Prostate gland (tissue), 2 donors: ENCODE measurements at regions not wholly inside any gene's neighbourhood (a gene's known extent, or its start where the extent isn't known, plus 50 kb on each side); places are given as distances from the start of the nearest gene placed in this dataset.

ENCODE experiments used
- DNase-seq: peaks from one replicate; pipeline ENCODE4 v3.0.0-alpha.2; 2019; ENCODE audit warnings: low spot score
- H3K27ac ChIP-seq, 2 donors: fragments of 200-600 bp; sonication (generic); 2 replicates each; pipeline ENCODE4 v1.5.1; 2017 to 2019
- H3K27me3 ChIP-seq: fragments of 200-600 bp; sonication (generic); replicated peaks from 2 replicates; pipeline ENCODE4 v1.5.1; 2019; ENCODE audit not compliant: insufficient read depth
- H3K36me3 ChIP-seq, 2 donors: fragments of 200-600 bp; sonication (generic); 1 replicate in 1 of 2; 2 replicates in 1 of 2; pipeline versions ENCODE4 v1.5.1 to v1.8.1; 2017 to 2019
- H3K4me1 ChIP-seq: fragments of 200-600 bp; sonication (generic); replicated peaks from 2 replicates; pipeline ENCODE4 v1.5.1; 2019
- H3K4me3 ChIP-seq, 2 donors: fragments of 200-600 bp; sonication (generic); 2 replicates each; pipeline ENCODE4 v1.5.1; 2017 to 2019
- H3K9me3 ChIP-seq: fragments of 200-600 bp; sonication (generic); 2 replicates; pipeline ENCODE4 v1.5.1; 2017
- CTCF ChIP-seq, 4 experiments: fragments of 200-600 bp in 2 of 4; fragments of 450-650 bp in 2 of 4; sonication (generic) in 2 of 4; IDR thresholded peaks; 1 replicate in 3 of 4; 2 replicates in 1 of 4; pipeline ENCODE4 v1.5.1; 2016 to 2019; ENCODE audit warnings: antibody characterized with exemption in 4 of 4, mild to moderate bottlenecking in 2 of 4, moderate library complexity in 2 of 4
- POLR2A ChIP-seq: fragments of 450-650 bp; IDR thresholded peaks from one replicate; pipeline ENCODE4 v1.6.1; 2016; ENCODE audit warnings: antibody characterized with exemption, mild to moderate bottlenecking
- POLR2AphosphoS5 ChIP-seq: sonication (generic); formaldehyde crosslinking; IDR thresholded peaks from one replicate; pipeline ENCODE4 v1.6.1; 2017; ENCODE audit warnings: antibody characterized with exemption
- WGBS: methylation state at CpG from one replicate; pipeline ENCODE4 v1.1.5; 2018; 5-methylcytosine and 5-hydroxymethylcytosine counted together
- intact Hi-C: fragments of 100-400 bp; cut with DNase I; formaldehyde crosslinking; loops from one replicate; pipeline ENCODE4 v1.14.2; 2022

- Histone ChIP-seq H3K9me3 (no peaks in the 10 kb centered on the region), H3K27ac (no peak overlapping the region), H3K4me1 (no peaks in the 10 kb centered on the region), H3K27me3 (no peaks in the 10 kb centered on the region), H3K36me3 (no peaks in the 10 kb centered on the region), H3K4me3 (no peak overlapping the region)
- intact Hi-C loops = no loop called here
- WGBS = 70% methylated on average over 6 of the region's 6 CpGs
- no peak for DNase-seq
- TF ChIP-seq POLR2AphosphoS5 (no peak), CTCF (IDR thresholded peaks at IDR 0.05) (no peak), POLR2A (no peak)
These were observed 320.0 kb upstream of the SOX11 start for GRCh38 chr2:5372141-5372540.

GRCh38 chr2:5373200-5373599 lies 319.0 kb upstream of the SOX11 start:
- H3K9me3 ChIP-seq = no peaks in the 10 kb centered on the region
- H3K36me3 ChIP-seq = no peaks in the 10 kb centered on the region
- peak overlapping the region in 1 of 2 donors; percentile 18 for H3K27ac ChIP-seq
- no peak overlapping the region for H3K4me3 ChIP-seq
- TF ChIP-seq POLR2AphosphoS5 (no peak), POLR2A (no peak), CTCF (IDR thresholded peaks at IDR 0.05) (no peak)
- intact Hi-C loops = no loop called here
- no peak for DNase-seq
- H3K4me1 ChIP-seq = no peaks in the 10 kb centered on the region
- no peaks in the 10 kb centered on the region for H3K27me3 ChIP-seq
- 41% methylated on average over 6 of the region's 6 CpGs for WGBS

GRCh38 chr2:5374762-5375161 lies 317.4 kb upstream of the SOX11 start:
- H3K27me3 ChIP-seq = no peaks in the 10 kb centered on the region
- no peak overlapping the region for H3K27ac ChIP-seq
- intact Hi-C loops = no loop called here
- WGBS = 45% methylated on average over 10 of the region's 10 CpGs
- H3K4me3 ChIP-seq = no peak overlapping the region
- H3K4me1 ChIP-seq = no peaks in the 10 kb centered on the region
- TF ChIP-seq CTCF (IDR thresholded peaks at IDR 0.05) (no peak), POLR2AphosphoS5 (no peak), POLR2A (no peak)
- no peaks in the 10 kb centered on the region for H3K9me3 ChIP-seq
- H3K36me3 ChIP-seq = no peaks in the 10 kb centered on the region
- DNase-seq = no peak

- no peak overlapping the region for H3K4me3 ChIP-seq
These were observed 314.9 kb upstream of the SOX11 start for GRCh38 chr2:5377323-5377722.

More at GRCh38 chr2:5377323-5377722, 314.9 kb upstream of the SOX11 start:
- Histone ChIP-seq H3K27ac (no peak overlapping the region), H3K27me3 (no peaks in the 10 kb centered on the region), H3K9me3 (no peaks in the 10 kb centered on the region), H3K4me1 (no peaks in the 10 kb centered on the region), H3K36me3 (no peaks in the 10 kb centered on the region)
- intact Hi-C loops = no loop called here
- no peak for DNase-seq
- 73% methylated on average over 2 of the region's 2 CpGs for WGBS
- no peak for TF ChIP-seq CTCF (IDR thresholded peaks at IDR 0.05)
- no peak for TF ChIP-seq POLR2A
- TF ChIP-seq POLR2AphosphoS5 = no peak
